Subcutaneous abdominal adipose tissue (tissue), 5 donors: ENCODE measurements at regions not wholly inside any gene's neighbourhood (a gene's known extent, or its start where the extent isn't known, plus 50 kb on each side); places are given as distances from the start of the nearest gene placed in this dataset.
"Not testable (repeated sequence)": the region's sequence is repeated elsewhere in the genome, so short reads cannot be mapped to it uniquely, and the experiment has no call there.

Experiments
- H3K27ac ChIP-seq: one replicate; pipeline ENCODE4 v1.7.0; 2013; ENCODE audit warnings: low read depth, mild to moderate bottlenecking, inconsistent platforms, low read length, moderate library complexity
- H3K27me3 ChIP-seq, 5 donors: one replicate each; pipeline ENCODE4 v1.7.0; 2013; ENCODE audit warnings: low read length in 5 of 5, inconsistent platforms in 1 of 5; ENCODE audit not compliant: control insufficient read depth in 5 of 5, insufficient read depth in 4 of 5
- H3K36me3 ChIP-seq, 5 donors: one replicate each; pipeline ENCODE4 v1.7.0; 2013; ENCODE audit warnings: low read length in 5 of 5; ENCODE audit not compliant: control insufficient read depth in 5 of 5, insufficient read depth in 5 of 5
- H3K4me1 ChIP-seq, 5 donors: one replicate each; pipeline ENCODE4 v1.7.0; 2013; ENCODE audit warnings: low read length in 5 of 5, mild to moderate bottlenecking in 3 of 5, moderate library complexity in 1 of 5; ENCODE audit not compliant: control insufficient read depth in 5 of 5, insufficient read depth in 5 of 5
- H3K4me3 ChIP-seq, 5 donors: one replicate each; pipeline ENCODE4 v1.7.0; 2013; ENCODE audit warnings: low read length in 5 of 5, low read depth in 1 of 5
- H3K9ac ChIP-seq, 5 donors: one replicate each; pipeline ENCODE4 v1.7.0; 2013; ENCODE audit warnings: low read length in 5 of 5, mild to moderate bottlenecking in 4 of 5, moderate library complexity in 3 of 5
- H3K9me3 ChIP-seq, 5 donors: one replicate each; pipeline ENCODE4 v1.7.0; 2013; ENCODE audit warnings: low read length in 5 of 5; ENCODE audit not compliant: control insufficient read depth in 5 of 5
- donor health status: healthy.
- donor health status: healthy.
- donor health status: healthy.
- donor health status: healthy.
- donor health status: healthy.

- Histone ChIP-seq H3K4me1 (no peaks in the 10 kb centered on the region), H3K27me3 (no peaks in the 10 kb centered on the region), H3K9me3 (peaks cover 0 to 2% (median 0%) of the 10 kb centered on the region in 5 donors), H3K9ac (no peak overlapping the region), H3K4me3 (no peak overlapping the region), H3K36me3 (no peaks in the 10 kb centered on the region), H3K27ac (no peak overlapping the region)
Observed at GRCh38 chr1:100597061-100597741, 59.3 kb downstream of the GPR88 start.

GRCh38 chr1:100597784-100598183 is 59.8 kb downstream of the GPR88 start:
- H3K9me3 ChIP-seq, result peaks cover 0 to 2% (median 0%) of the 10 kb centered on the region in 5 donors
- H3K4me1 ChIP-seq, result no peaks in the 10 kb centered on the region
- H3K36me3 ChIP-seq, result no peaks in the 10 kb centered on the region
- H3K4me3 ChIP-seq, result no peak overlapping the region
- no peak overlapping the region for H3K9ac ChIP-seq
- H3K27ac ChIP-seq, result no peak overlapping the region
- H3K27me3 ChIP-seq, result no peaks in the 10 kb centered on the region

GRCh38 chr1:100600377-100600776 is 62.4 kb downstream of the GPR88 start:
- H3K4me1 ChIP-seq, H3K27me3 ChIP-seq: not testable (repeated sequence)

GRCh38 chr1:100602028-100602427 is 64.1 kb downstream of the GPR88 start:
- H3K36me3 ChIP-seq, H3K9me3 ChIP-seq, H3K27ac ChIP-seq, H3K4me3 ChIP-seq, H3K27me3 ChIP-seq, H3K9ac ChIP-seq, H3K4me1 ChIP-seq: not testable (repeated sequence)

More at GRCh38 chr1:100600377-100600776, 62.4 kb downstream of the GPR88 start:
- H3K36me3 ChIP-seq, H3K27ac ChIP-seq, H3K9me3 ChIP-seq, H3K4me3 ChIP-seq, H3K9ac ChIP-seq: not testable (repeated sequence)

- peaks cover 0 to 28% (median 6%) of the 10 kb centered on the region in 5 donors for H3K4me1 ChIP-seq
- peaks cover 0 to 2% (median 0%) of the 10 kb centered on the region in 5 donors for H3K9me3 ChIP-seq
- no peak overlapping the region for H3K27ac ChIP-seq
- H3K9ac ChIP-seq, result no peak overlapping the region
- H3K27me3 ChIP-seq, result no peaks in the 10 kb centered on the region
- H3K4me3 ChIP-seq, result no peak overlapping the region
- H3K36me3 ChIP-seq, result no peaks in the 10 kb centered on the region
Observed at GRCh38 chr1:100604372-100604771, 66.4 kb downstream of the GPR88 start.

GRCh38 chr1:100606438-100606837 is 68.5 kb downstream of the GPR88 start:
- no peak overlapping the region for H3K9ac ChIP-seq
- H3K4me1 ChIP-seq, result peaks cover 0 to 30% (median 6%) of the 10 kb centered on the region in 5 donors
- no peak overlapping the region for H3K27ac ChIP-seq
- no peaks in the 10 kb centered on the region for H3K36me3 ChIP-seq
- H3K9me3 ChIP-seq, result peaks cover 0 to 2% (median 0%) of the 10 kb centered on the region in 5 donors
- no peaks in the 10 kb centered on the region for H3K27me3 ChIP-seq
- no peak overlapping the region for H3K4me3 ChIP-seq

GRCh38 chr1:100607628-100608240 is 69.8 kb downstream of the GPR88 start:
- Histone ChIP-seq H3K27ac (no peak overlapping the region), H3K9me3 (no peaks in the 10 kb centered on the region), H3K4me1 (peaks cover 0 to 30% (median 6%) of the 10 kb centered on the region in 5 donors), H3K9ac (no peak overlapping the region), H3K36me3 (no peaks in the 10 kb centered on the region), H3K4me3 (no peak overlapping the region), H3K27me3 (no peaks in the 10 kb centered on the region)

- H3K4me1 ChIP-seq, result peaks cover 0 to 30% (median 6%) of the 10 kb centered on the region in 5 donors
- H3K36me3 ChIP-seq, result no peaks in the 10 kb centered on the region
- H3K4me3 ChIP-seq, result no peak overlapping the region
- no peaks in the 10 kb centered on the region for H3K27me3 ChIP-seq
- H3K9me3 ChIP-seq, result no peaks in the 10 kb centered on the region
- no peak overlapping the region for H3K9ac ChIP-seq
- H3K27ac ChIP-seq, result no peak overlapping the region
Observed at GRCh38 chr1:100609849-100610248, 71.9 kb downstream of the GPR88 start.

GRCh38 chr1:100611086-100611485 is 73.1 kb downstream of the GPR88 start:
- Histone ChIP-seq H3K4me3 (no peak overlapping the region), H3K36me3 (no peaks in the 10 kb centered on the region), H3K4me1 (peaks cover 0 to 30% (median 6%) of the 10 kb centered on the region in 5 donors), H3K9ac (no peak overlapping the region), H3K9me3 (no peaks in the 10 kb centered on the region), H3K27ac (no peak overlapping the region), H3K27me3 (no peaks in the 10 kb centered on the region)

- H3K9ac ChIP-seq, result no peak overlapping the region
- H3K4me1 ChIP-seq, result peaks cover 0 to 19% (median 6%) of the 10 kb centered on the region in 5 donors
- no peaks in the 10 kb centered on the region for H3K9me3 ChIP-seq
- H3K27ac ChIP-seq, result no peak overlapping the region
- H3K4me3 ChIP-seq, result no peak overlapping the region
- H3K36me3 ChIP-seq, result no peaks in the 10 kb centered on the region
- no peaks in the 10 kb centered on the region for H3K27me3 ChIP-seq
Observed at GRCh38 chr1:100612540-100612939, 74.6 kb downstream of the GPR88 start.
